Neural progenitor cell (in vitro differentiated cells): ENCODE measurements at regions not wholly inside any gene's neighbourhood (a gene's known extent, or its start where the extent isn't known, plus 50 kb on each side); places are given as distances from the start of the nearest gene placed in this dataset.

Experiments
- EZH2 ChIP-seq: fragments of 200-600 bp; sonication (generic); IDR thresholded peaks from 2 replicates; pipeline ENCODE4 v1.6.1; 2017; ENCODE audit warnings: antibody characterized with exemption, mild to moderate bottlenecking, moderate library complexity
- TF ChIP-seq, protein P1 (sequence below): fragments of 200-600 bp; sonication (generic); IDR thresholded peaks from 2 replicates; pipeline ENCODE4 v1.5.1; 2017; ENCODE audit warnings: antibody characterized with exemption, mild to moderate bottlenecking

DNA sequence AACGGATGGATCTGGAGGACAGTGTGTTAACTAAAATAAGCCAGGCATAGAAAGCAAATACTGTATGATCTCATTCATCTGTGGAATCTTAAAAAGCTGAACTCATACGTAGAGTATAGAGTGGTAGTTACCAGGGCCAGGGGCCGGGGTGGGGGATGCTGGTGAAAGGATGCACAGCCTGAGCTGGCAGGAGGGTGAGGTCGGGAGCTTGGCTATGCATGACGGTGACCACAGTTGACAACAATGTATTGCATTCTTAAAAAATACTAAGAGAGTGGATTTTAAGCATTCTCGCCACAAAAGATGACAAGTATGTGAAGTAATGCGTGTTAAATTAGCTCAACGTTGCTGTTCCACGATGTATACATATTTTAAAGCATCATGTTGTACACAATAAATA is 351.3 kb downstream of the TMEM121 start:
- TF ChIP-seq, protein P1, sequence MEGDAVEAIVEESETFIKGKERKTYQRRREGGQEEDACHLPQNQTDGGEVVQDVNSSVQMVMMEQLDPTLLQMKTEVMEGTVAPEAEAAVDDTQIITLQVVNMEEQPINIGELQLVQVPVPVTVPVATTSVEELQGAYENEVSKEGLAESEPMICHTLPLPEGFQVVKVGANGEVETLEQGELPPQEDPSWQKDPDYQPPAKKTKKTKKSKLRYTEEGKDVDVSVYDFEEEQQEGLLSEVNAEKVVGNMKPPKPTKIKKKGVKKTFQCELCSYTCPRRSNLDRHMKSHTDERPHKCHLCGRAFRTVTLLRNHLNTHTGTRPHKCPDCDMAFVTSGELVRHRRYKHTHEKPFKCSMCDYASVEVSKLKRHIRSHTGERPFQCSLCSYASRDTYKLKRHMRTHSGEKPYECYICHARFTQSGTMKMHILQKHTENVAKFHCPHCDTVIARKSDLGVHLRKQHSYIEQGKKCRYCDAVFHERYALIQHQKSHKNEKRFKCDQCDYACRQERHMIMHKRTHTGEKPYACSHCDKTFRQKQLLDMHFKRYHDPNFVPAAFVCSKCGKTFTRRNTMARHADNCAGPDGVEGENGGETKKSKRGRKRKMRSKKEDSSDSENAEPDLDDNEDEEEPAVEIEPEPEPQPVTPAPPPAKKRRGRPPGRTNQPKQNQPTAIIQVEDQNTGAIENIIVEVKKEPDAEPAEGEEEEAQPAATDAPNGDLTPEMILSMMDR = no peak
- no peak for TF ChIP-seq EZH2
